A549 (cell line): ENCODE measurements at regions not wholly inside any gene's neighbourhood (a gene's known extent, or its start where the extent isn't known, plus 50 kb on each side); places are given as distances from the start of the nearest gene placed in this dataset.
A peak's percentile ranks its signal among the peaks of the same experiment; 100 is the strongest.

Source experiments
- ATAC-seq, 2 experiments: fragments of 200-7000 bp in 1 of 2; fragments of >200 bp in 1 of 2; cut with Nextera tagmentation in 1 of 2; cut with Tn5 transposase in 1 of 2; 3 replicates each; pipeline versions ENCODE4 v1.8.0 to v1.9.1; 2018 to 2020; ENCODE audit warnings: mild to moderate bottlenecking in 1 of 2, moderate library complexity in 1 of 2
- CTCF ChIA-PET: fragments of 300-600 bp; sonication (Branson Sonifier 250); formaldehyde crosslinking; extraction: SDS; loops from one replicate; lab custom pipeline; 2021; ENCODE audit warnings: antibody characterized with exemption, inconsistent platforms; lab: Yijun Ruan, JAX
- POLR2A ChIA-PET: fragments of 350-600 bp; formaldehyde crosslinking; extraction: SDS; loops from one replicate; lab custom pipeline; 2021; ENCODE audit warnings: antibody characterized with exemption, inconsistent platforms; lab: Yijun Ruan, JAX
- DNase-seq, 2 experiments: peaks; one replicate each; pipeline versions ENCODE4 v3.0.0 to v3.0.0-alpha.2; 2011 to 2016; ENCODE audit warnings: low read depth in 1 of 2, low spot score in 1 of 2
- FAIRE-seq: peaks from 2 replicates; lab custom pipeline; 2011; peaks lifted over from hg19 to GRCh38; lab: Jason Lieb, UNC
- H3K27ac ChIP-seq, 2 experiments: fragments of >200 bp; sonication (Bioruptor Twin); formaldehyde crosslinking; 3 replicates each; pipeline ENCODE4 v1.5.1; 2016 to 2017
- H3K4me1 ChIP-seq: fragments of >200 bp; sonication (Bioruptor Twin); formaldehyde crosslinking; 3 replicates; pipeline ENCODE4 v1.6.1; 2016
- H3K4me2 ChIP-seq: fragments of >200 bp; sonication (Bioruptor Twin); formaldehyde crosslinking; 3 replicates; pipeline ENCODE4 v1.6.1; 2016
- H3K4me3 ChIP-seq: fragments of >200 bp; sonication (Bioruptor Twin); formaldehyde crosslinking; 3 replicates; pipeline ENCODE4 v1.5.1; 2016
- H3K9me3 ChIP-seq: fragments of >200 bp; sonication (Bioruptor Twin); formaldehyde crosslinking; 3 replicates; pipeline ENCODE4 v1.6.1; 2016
- BCL3 ChIP-seq: fragments of >200 bp; sonication (Bioruptor Twin); formaldehyde crosslinking; IDR thresholded peaks from 3 replicates; pipeline ENCODE4 v1.6.1; 2016
- CBX2 ChIP-seq: fragments of 200-600 bp; sonication (generic); IDR thresholded peaks from 2 replicates; pipeline ENCODE4 v1.6.1; 2016; ENCODE audit warnings: low read depth, mild to moderate bottlenecking, borderline replicate concordance
- CBX8 ChIP-seq: fragments of 200-600 bp; sonication (generic); IDR thresholded peaks from 2 replicates; pipeline ENCODE4 v1.6.1; 2016
- CEBPB ChIP-seq, 2 experiments: fragments of >200 bp in 1 of 2; sonication (Bioruptor Twin) in 1 of 2; formaldehyde crosslinking in 1 of 2; IDR thresholded peaks; 2 replicates each; pipeline ENCODE4 v1.6.1; 2012 to 2016
- E2F6 ChIP-seq: IDR thresholded peaks from 2 replicates; pipeline ENCODE4 v1.6.1; 2012; ENCODE audit warnings: low read depth, borderline replicate concordance
- EHF ChIP-seq: fragments of 250-450 bp; sonication (Bioruptor Pico); IDR thresholded peaks from 2 replicates; pipeline ENCODE4 v1.5.0; 2020; ENCODE audit warnings: mild to moderate bottlenecking
- ELK1 ChIP-seq: fragments of 150-350 bp; IDR thresholded peaks from 2 replicates; pipeline ENCODE4 v1.6.1; 2014; ENCODE audit warnings: low read depth, mild to moderate bottlenecking, low read length
- ESRRA ChIP-seq: fragments of 150-350 bp; IDR thresholded peaks from 2 replicates; pipeline ENCODE4 v1.6.1; 2014; ENCODE audit warnings: mild to moderate bottlenecking, low read length, borderline replicate concordance
- FOXS1 ChIP-seq: fragments of 250-450 bp; sonication (Bioruptor Pico); IDR thresholded peaks from 2 replicates; pipeline ENCODE4 v1.5.0; 2020; ENCODE audit warnings: mild to moderate bottlenecking, moderate library complexity
- HMGXB4 ChIP-seq: fragments of 250-450 bp; sonication (Bioruptor Pico); IDR thresholded peaks from 2 replicates; pipeline ENCODE4 v1.5.0; 2021; ENCODE audit warnings: mild to moderate bottlenecking, moderate library complexity, borderline replicate concordance
- HOXA7 ChIP-seq: fragments of 250-450 bp; sonication (Bioruptor Pico); IDR thresholded peaks from 2 replicates; pipeline ENCODE4 v1.5.0; 2020; ENCODE audit warnings: mild to moderate bottlenecking, moderate library complexity
- HOXB13 ChIP-seq: fragments of 250-450 bp; sonication (Bioruptor Pico); IDR thresholded peaks from 2 replicates; pipeline ENCODE4 v1.5.0; 2020; ENCODE audit warnings: low read depth, mild to moderate bottlenecking, moderate library complexity
- JUN ChIP-seq, 2 experiments: fragments of >200 bp; sonication (Bioruptor Twin); formaldehyde crosslinking; IDR thresholded peaks; 2 replicates in 1 of 2; 3 replicates in 1 of 2; pipeline ENCODE4 v1.6.1; 2016 to 2017
- JUNB ChIP-seq: fragments of >200 bp; sonication (Bioruptor Twin); formaldehyde crosslinking; IDR thresholded peaks from 2 replicates; pipeline ENCODE4 v1.6.1; 2016
- KDM1A ChIP-seq: fragments of 200-600 bp; sonication (generic); IDR thresholded peaks from 2 replicates; pipeline ENCODE4 v1.6.1; 2016; ENCODE audit warnings: low read depth, mild to moderate bottlenecking
- MAFK ChIP-seq: fragments of 450-650 bp; IDR thresholded peaks from 2 replicates; pipeline ENCODE4 v1.6.1; 2014; ENCODE audit not compliant: partially characterized antibody
- MAX ChIP-seq: IDR thresholded peaks from 2 replicates; pipeline ENCODE4 v1.6.1; 2012
- NFE2L2 ChIP-seq: fragments of 150-350 bp; conservative IDR thresholded peaks from 2 replicates; pipeline ENCODE4 v1.6.1; 2014; ENCODE audit warnings: low read length
- NR3C1 ChIP-seq: fragments of >200 bp; sonication (Bioruptor Twin); formaldehyde crosslinking; IDR thresholded peaks from 3 replicates; pipeline ENCODE4 v1.6.1; 2017
- POLR2AphosphoS2 ChIP-seq: conservative IDR thresholded peaks from 2 replicates; pipeline ENCODE4 v1.6.1; 2012; ENCODE audit warnings: low read length, improper control_type of control experiment, inconsistent platforms
- RARB ChIP-seq: fragments of 250-450 bp; sonication (Bioruptor Pico); IDR thresholded peaks from 2 replicates; pipeline ENCODE4 v1.8.0; 2021; ENCODE audit warnings: mild to moderate bottlenecking, moderate library complexity
- RCOR1 ChIP-seq: fragments of 150-350 bp; IDR thresholded peaks from 2 replicates; pipeline ENCODE4 v1.6.1; 2014; ENCODE audit warnings: antibody characterized with exemption, low read length, low read depth
- RNF2 ChIP-seq: fragments of 200-600 bp; sonication (generic); IDR thresholded peaks from 2 replicates; pipeline ENCODE4 v1.6.1; 2016; ENCODE audit warnings: low read depth, mild to moderate bottlenecking, antibody characterized with exemption, moderate library complexity, borderline replicate concordance
- SMC3 ChIP-seq: fragments of >200 bp; sonication (Bioruptor Twin); formaldehyde crosslinking; IDR thresholded peaks from 3 replicates; pipeline ENCODE4 v1.6.1; 2018; ENCODE audit warnings: inconsistent platforms
- SREBF2 ChIP-seq: fragments of 450-650 bp; IDR thresholded peaks from 2 replicates; pipeline ENCODE4 v1.6.1; 2014; ENCODE audit warnings: mild to moderate bottlenecking, moderate library complexity
- ZFP36 ChIP-seq: fragments of 450-650 bp; IDR thresholded peaks from 2 replicates; pipeline ENCODE4 v1.6.1; 2014; ENCODE audit warnings: borderline replicate concordance; ENCODE audit not compliant: partially characterized antibody
- ZNF302 ChIP-seq: fragments of 250-450 bp; sonication (Bioruptor Pico); IDR thresholded peaks from 2 replicates; pipeline ENCODE4 v1.9.0; 2021; ENCODE audit warnings: inconsistent platforms, mild to moderate bottlenecking, moderate library complexity
- WGBS: methylation state at CpG from one replicate; pipeline ENCODE4 v1.1.6; 2017; ENCODE audit errors: missing lambda C conversion rate; 5-methylcytosine and 5-hydroxymethylcytosine counted together

GRCh38 chr10:45505311-45505710 lies 131.3 kb downstream of the ALOX5 start:
- 47% methylated on average over 2 of the region's 2 CpGs for WGBS
- Histone ChIP-seq H3K27ac (no peak overlapping the region), H3K4me1 (peaks cover 8% of the 10 kb centered on the region; the same call in 2 of the 3 replicates), H3K4me3 (no peak overlapping the region), H3K9me3 (no peaks in the 10 kb centered on the region), H3K4me2 (no peak overlapping the region)
- FAIRE-seq, result no peak
- ChIA-PET POLR2A (no interaction called here), CTCF (no interaction called here)
- no peak for ATAC-seq
- no peak for TF ChIP-seq HMGXB4 (CRISPR knock-in tag)
- TF ChIP-seq JUN (IDR thresholded peaks at IDR 0.05), result no peak
- TF ChIP-seq RCOR1, result no peak
- TF ChIP-seq MAFK, result no peak
- TF ChIP-seq KDM1A, result no peak
- no peak for TF ChIP-seq ZNF302
- TF ChIP-seq ESRRA, result no peak
- no peak for TF ChIP-seq HOXB13 (CRISPR knock-in tag)
- no peak for TF ChIP-seq SMC3
- TF ChIP-seq JUNB, result no peak
- no peak for TF ChIP-seq CEBPB (IDR thresholded peaks at IDR 0.05)
- TF ChIP-seq BCL3, result no peak
- no peak for TF ChIP-seq ZFP36
- TF ChIP-seq NFE2L2, result no peak
- TF ChIP-seq E2F6, result no peak
- TF ChIP-seq HOXA7, result no peak
- no peak for TF ChIP-seq RARB
- no peak for DNase-seq

GRCh38 chr10:45502458-45502857 lies 128.4 kb downstream of the ALOX5 start:
- Histone ChIP-seq H3K4me3 (no peak overlapping the region), H3K9me3 (no peaks in the 10 kb centered on the region), H3K27ac (no peak overlapping the region), H3K4me2 (peak overlapping the region; percentile 38; the same call in 2 of the 3 replicates), H3K4me1 (peaks cover 8% of the 10 kb centered on the region; the same call in 2 of the 3 replicates)
- FAIRE-seq (no peak), DNase-seq (peak in 1 of 2 experiments; percentile 11), ATAC-seq (no peak)
- ChIA-PET POLR2A (no interaction called here), CTCF (no interaction called here)
- TF ChIP-seq ESRRA (no peak), ELK1 (no peak), RNF2 (no peak), CBX8 (no peak), FOXS1 (no peak), RCOR1 (no peak), POLR2AphosphoS2 (no peak), HOXB13 (CRISPR knock-in tag) (no peak)

GRCh38 chr10:45501791-45502190 lies 127.8 kb downstream of the ALOX5 start:
- peaks cover 8% of the 10 kb centered on the region; the same call in 2 of the 3 replicates for H3K4me1 ChIP-seq
- no peak for ATAC-seq
- no peak for TF ChIP-seq NR3C1
- TF ChIP-seq CBX2, result no peak
- no peak for TF ChIP-seq NFE2L2
- no peak for TF ChIP-seq SREBF2
- no peak for TF ChIP-seq MAFK
- no peak for TF ChIP-seq RNF2
- TF ChIP-seq KDM1A, result no peak
- no peak for TF ChIP-seq MAX
- no peak for TF ChIP-seq JUNB
- TF ChIP-seq EHF (CRISPR knock-in tag), result no peak
- FAIRE-seq, result no peak
- H3K27ac ChIP-seq, result no peak overlapping the region
- POLR2A ChIA-PET, result no interaction called here
- no peak for DNase-seq
- no peak overlapping the region for H3K4me3 ChIP-seq
- H3K4me2 ChIP-seq, result no peak overlapping the region
- CTCF ChIA-PET, result no interaction called here
- no peaks in the 10 kb centered on the region for H3K9me3 ChIP-seq
